ENCODE measurements at regions not wholly inside any gene's neighbourhood (a gene's known extent, or its start where the extent isn't known, plus 50 kb on each side); places are given as distances from the start of the nearest gene placed in this dataset.

GRCh38 chr13:63285426-63285825 is 1869.8 kb upstream of the PCDH20 start:
- Histone ChIP-seq H3K4me3 (ENCODE audit: low read length, poor library complexity, severe bottlenecking) (no peak overlapping the region), H3K79me2 (ENCODE audit: insufficient read depth, low read length) (no peaks in the 10 kb centered on the region), H2AFZ (ENCODE audit: low read length) (no peak overlapping the region), H3K4me2 (ENCODE audit: low read depth, low read length, poor library complexity, severe bottlenecking) (no peak overlapping the region), H3K9me2 (replicated peaks; ENCODE audit: low read depth, low read length) (no peaks in the 10 kb centered on the region), H3K9ac (ENCODE audit: low read depth, low read length, poor library complexity, severe bottlenecking) (no peak overlapping the region), H3K27me3 (ENCODE audit: insufficient read depth, low read length, poor library complexity, severe bottlenecking) (no peaks in the 10 kb centered on the region), H3F3A (ENCODE audit: low read depth) (no peaks in the 10 kb centered on the region), H4K20me1 (ENCODE audit: insufficient read depth, low read length, poor library complexity, severe bottlenecking) (no peaks in the 10 kb centered on the region), H3K4me1 (ENCODE audit: insufficient read depth, low read length, poor library complexity, severe bottlenecking) (no peaks in the 10 kb centered on the region), H3K9me3 (ENCODE audit: insufficient read depth, low read depth, low read length) (no peaks in the 10 kb centered on the region), H3K36me3 (ENCODE audit: insufficient read depth, low read length) (no peaks in the 10 kb centered on the region)
- no peak for TF ChIP-seq EZH2phosphoT487 (IDR thresholded peaks at IDR 0.05; ENCODE audit: borderline replicate concordance)
- TF ChIP-seq CTCF (conservative IDR thresholded peaks at IDR 0.05; ENCODE audit: low read length): no peak

- Histone ChIP-seq H3K4me2 (ENCODE audit: low read depth, low read length, poor library complexity, severe bottlenecking) (no peak overlapping the region), H3F3A (ENCODE audit: low read depth) (no peaks in the 10 kb centered on the region), H3K9me3 (ENCODE audit: insufficient read depth, low read depth, low read length) (no peaks in the 10 kb centered on the region), H3K79me2 (ENCODE audit: insufficient read depth, low read length) (no peaks in the 10 kb centered on the region), H3K27me3 (ENCODE audit: insufficient read depth, low read length, poor library complexity, severe bottlenecking) (no peaks in the 10 kb centered on the region), H3K4me1 (ENCODE audit: insufficient read depth, low read length, poor library complexity, severe bottlenecking) (no peaks in the 10 kb centered on the region), H4K20me1 (ENCODE audit: insufficient read depth, low read length, poor library complexity, severe bottlenecking) (no peaks in the 10 kb centered on the region), H3K4me3 (ENCODE audit: low read length, poor library complexity, severe bottlenecking) (peak overlapping the region; percentile 21), H3K36me3 (ENCODE audit: insufficient read depth, low read length) (no peaks in the 10 kb centered on the region), H3K9ac (ENCODE audit: low read depth, low read length, poor library complexity, severe bottlenecking) (no peak overlapping the region), H2AFZ (ENCODE audit: low read length) (peak overlapping the region; percentile 23; the same call in 1 of the 2 replicates), H3K9me2 (replicated peaks; ENCODE audit: low read depth, low read length) (no peaks in the 10 kb centered on the region)
- TF ChIP-seq CTCF (conservative IDR thresholded peaks at IDR 0.05; ENCODE audit: low read length): no peak
- TF ChIP-seq EZH2phosphoT487 (IDR thresholded peaks at IDR 0.05; ENCODE audit: borderline replicate concordance): no peak
Measured at GRCh38 chr13:63279136-63279535, 1863.5 kb upstream of the PCDH20 start.

- H3K4me1 ChIP-seq (ENCODE audit: insufficient read depth, low read length, poor library complexity, severe bottlenecking): no peaks in the 10 kb centered on the region
Measured at GRCh38 chr13:63274772-63275171, 1859.1 kb upstream of the PCDH20 start.

More at GRCh38 chr13:63274772-63275171, 1859.1 kb upstream of the PCDH20 start:
- Histone ChIP-seq H3K27me3 (ENCODE audit: insufficient read depth, low read length, poor library complexity, severe bottlenecking) (no peaks in the 10 kb centered on the region), H3K79me2 (ENCODE audit: insufficient read depth, low read length) (no peaks in the 10 kb centered on the region), H3K4me3 (ENCODE audit: low read length, poor library complexity, severe bottlenecking) (no peak overlapping the region), H4K20me1 (ENCODE audit: insufficient read depth, low read length, poor library complexity, severe bottlenecking) (no peaks in the 10 kb centered on the region), H3K9ac (ENCODE audit: low read depth, low read length, poor library complexity, severe bottlenecking) (no peak overlapping the region), H3K9me3 (ENCODE audit: insufficient read depth, low read depth, low read length) (no peaks in the 10 kb centered on the region), H2AFZ (ENCODE audit: low read length) (no peak overlapping the region), H3K9me2 (replicated peaks; ENCODE audit: low read depth, low read length) (no peaks in the 10 kb centered on the region), H3K4me2 (ENCODE audit: low read depth, low read length, poor library complexity, severe bottlenecking) (no peak overlapping the region), H3F3A (ENCODE audit: low read depth) (no peaks in the 10 kb centered on the region), H3K36me3 (ENCODE audit: insufficient read depth, low read length) (no peaks in the 10 kb centered on the region)
- TF ChIP-seq EZH2phosphoT487 (IDR thresholded peaks at IDR 0.05; ENCODE audit: borderline replicate concordance) (no peak), CTCF (conservative IDR thresholded peaks at IDR 0.05; ENCODE audit: low read length) (no peak)

Measured in Loucy (cell line).